SU-DHL-6 (cell line): ENCODE measurements at regions not wholly inside any gene's neighbourhood (a gene's known extent, or its start where the extent isn't known, plus 50 kb on each side); places are given as distances from the start of the nearest gene placed in this dataset.
"Not testable (repeated sequence)": the region's sequence is repeated elsewhere in the genome, so short reads cannot be mapped to it uniquely, and the experiment has no call there.

Source experiments
- H2AFZ ChIP-seq: fragments of 200-600 bp; sonication (generic); 2 replicates; pipeline ENCODE4 v1.6.1; 2014; ENCODE audit warnings: low read depth, mild to moderate bottlenecking, moderate library complexity, mixed read lengths, antibody characterized with exemption, low read length; ENCODE audit not compliant: severe bottlenecking
- H3F3A ChIP-seq: fragments of 200-600 bp; shearing (Covaris generic); 2 replicates; pipeline ENCODE4 v1.6.0; 2016; ENCODE audit warnings: antibody characterized with exemption, mild to moderate bottlenecking; ENCODE audit not compliant: insufficient read depth
- H3K27ac ChIP-seq: fragments of 200-600 bp; sonication (generic); 2 replicates; pipeline ENCODE4 v1.5.1; 2016; ENCODE audit warnings: low read depth, mild to moderate bottlenecking, low read length, moderate library complexity, mixed read lengths
- H3K27me3 ChIP-seq: fragments of 200-600 bp; sonication (generic), shearing (Covaris generic); 2 replicates; pipeline ENCODE4 v1.6.0; 2014; ENCODE audit warnings: mild to moderate bottlenecking, low read length
- H3K36me3 ChIP-seq: fragments of 200-600 bp; sonication (generic); 2 replicates; pipeline ENCODE4 v1.6.1; 2014; ENCODE audit warnings: mild to moderate bottlenecking, low read length, mixed read lengths
- H3K4me2 ChIP-seq: fragments of 300-600, 200-600 bp; shearing (Covaris generic), sonication (generic); 2 replicates; pipeline ENCODE4 v1.6.0; 2014; ENCODE audit warnings: low read length, low read depth, mild to moderate bottlenecking; ENCODE audit not compliant: poor library complexity, severe bottlenecking
- H3K4me3 ChIP-seq: fragments of 200-600 bp; sonication (generic); 2 replicates; pipeline ENCODE4 v1.5.1; 2014; ENCODE audit warnings: antibody characterized with exemption, low read length, mild to moderate bottlenecking, mixed read lengths; ENCODE audit not compliant: insufficient read depth, poor library complexity, severe bottlenecking
- H3K79me2 ChIP-seq: fragments of 200-600 bp; sonication (generic); 2 replicates; pipeline ENCODE4 v1.6.1; 2014; ENCODE audit warnings: mild to moderate bottlenecking, low read length, moderate library complexity; ENCODE audit not compliant: insufficient read depth
- H3K9ac ChIP-seq: fragments of 200-600 bp; sonication (generic); 2 replicates; pipeline ENCODE4 v1.7.0; 2014; ENCODE audit warnings: mild to moderate bottlenecking, low read length
- H3K9me2 ChIP-seq: fragments of 200-600 bp; sonication (generic); replicated peaks from 2 replicates; pipeline ENCODE4 v1.6.1; 2014; ENCODE audit warnings: low read length; ENCODE audit not compliant: insufficient read depth
- H3K9me3 ChIP-seq: fragments of 200-600 bp; sonication (generic); 2 replicates; pipeline ENCODE4 v1.6.1; 2014; ENCODE audit warnings: low read length, mixed read lengths; ENCODE audit not compliant: insufficient read depth
- H4K20me1 ChIP-seq: fragments of 200-600 bp; sonication (generic); 2 replicates; pipeline ENCODE4 v1.6.1; 2014; ENCODE audit warnings: low read depth, mild to moderate bottlenecking, antibody characterized with exemption, low read length, moderate library complexity, mixed read lengths
- EZH2phosphoT487 ChIP-seq: fragments of 200-600 bp; sonication (generic), shearing (Covaris generic); conservative IDR thresholded peaks from 2 replicates; pipeline ENCODE4 v1.6.1; 2018; ENCODE audit warnings: mild to moderate bottlenecking, antibody characterized with exemption, low read length, moderate library complexity, mixed read lengths
- TF ChIP-seq, protein P1 (sequence below): fragments of 200-600 bp; sonication (generic); IDR thresholded peaks from one replicate; pipeline ENCODE4 v1.5.1; 2017; ENCODE audit warnings: antibody characterized with exemption, mild to moderate bottlenecking, low read length, moderate library complexity; ENCODE audit not compliant: insufficient read depth, poor library complexity, severe bottlenecking

- no peak overlapping the region for H3K4me3 ChIP-seq
- H4K20me1 ChIP-seq = no peaks in the 10 kb centered on the region
- H3K27ac ChIP-seq = no peak overlapping the region
- H3K4me2 ChIP-seq = no peak overlapping the region
- H3K9ac ChIP-seq = no peak overlapping the region
- H2AFZ ChIP-seq = no peak overlapping the region
- H3K79me2 ChIP-seq = no peaks in the 10 kb centered on the region
- no peaks in the 10 kb centered on the region for H3K27me3 ChIP-seq
- H3K36me3 ChIP-seq = no peaks in the 10 kb centered on the region
- no peak for TF ChIP-seq EZH2phosphoT487
- TF ChIP-seq, protein P1, sequence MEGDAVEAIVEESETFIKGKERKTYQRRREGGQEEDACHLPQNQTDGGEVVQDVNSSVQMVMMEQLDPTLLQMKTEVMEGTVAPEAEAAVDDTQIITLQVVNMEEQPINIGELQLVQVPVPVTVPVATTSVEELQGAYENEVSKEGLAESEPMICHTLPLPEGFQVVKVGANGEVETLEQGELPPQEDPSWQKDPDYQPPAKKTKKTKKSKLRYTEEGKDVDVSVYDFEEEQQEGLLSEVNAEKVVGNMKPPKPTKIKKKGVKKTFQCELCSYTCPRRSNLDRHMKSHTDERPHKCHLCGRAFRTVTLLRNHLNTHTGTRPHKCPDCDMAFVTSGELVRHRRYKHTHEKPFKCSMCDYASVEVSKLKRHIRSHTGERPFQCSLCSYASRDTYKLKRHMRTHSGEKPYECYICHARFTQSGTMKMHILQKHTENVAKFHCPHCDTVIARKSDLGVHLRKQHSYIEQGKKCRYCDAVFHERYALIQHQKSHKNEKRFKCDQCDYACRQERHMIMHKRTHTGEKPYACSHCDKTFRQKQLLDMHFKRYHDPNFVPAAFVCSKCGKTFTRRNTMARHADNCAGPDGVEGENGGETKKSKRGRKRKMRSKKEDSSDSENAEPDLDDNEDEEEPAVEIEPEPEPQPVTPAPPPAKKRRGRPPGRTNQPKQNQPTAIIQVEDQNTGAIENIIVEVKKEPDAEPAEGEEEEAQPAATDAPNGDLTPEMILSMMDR = no peak
- H3K9me3 ChIP-seq = no peaks in the 10 kb centered on the region
- no peaks in the 10 kb centered on the region for H3K9me2 ChIP-seq
- H3F3A ChIP-seq = no peaks in the 10 kb centered on the region
Observed at GRCh38 chr5:12093586-12093985, 189.3 kb upstream of the CTNND2 start.

DNA sequence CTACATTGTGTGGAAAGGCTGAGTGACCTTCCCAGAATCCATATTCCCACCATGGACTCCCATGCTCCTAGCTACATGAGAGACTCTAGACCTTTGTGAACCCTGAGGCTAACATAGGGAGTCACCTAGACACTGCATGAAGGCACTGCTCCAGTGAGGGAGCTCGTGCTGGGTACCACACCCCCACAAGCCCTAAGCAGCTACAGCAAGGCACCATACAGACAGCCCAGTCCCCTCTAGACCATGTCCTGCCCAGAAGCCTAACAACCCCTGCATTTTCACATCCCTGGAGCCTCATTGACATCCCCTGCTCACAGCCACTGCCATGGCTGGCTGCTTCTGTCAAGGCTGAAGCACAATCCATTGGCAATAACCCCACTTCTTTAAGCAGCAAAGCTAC lies 176.5 kb upstream of the CTNND2 start:
- H3K79me2 ChIP-seq = no peaks in the 10 kb centered on the region
- H2AFZ ChIP-seq = no peak overlapping the region
- H3K9ac ChIP-seq = no peak overlapping the region
- H4K20me1 ChIP-seq = no peaks in the 10 kb centered on the region
- TF ChIP-seq, protein P1 = no peak
- no peak for TF ChIP-seq EZH2phosphoT487
- H3K4me3 ChIP-seq = no peak overlapping the region
- H3K27ac ChIP-seq = no peak overlapping the region
- no peaks in the 10 kb centered on the region for H3K36me3 ChIP-seq
- H3K27me3 ChIP-seq = no peaks in the 10 kb centered on the region
- no peak overlapping the region for H3K4me2 ChIP-seq
- no peaks in the 10 kb centered on the region for H3K9me3 ChIP-seq
- H3K9me2 ChIP-seq = no peaks in the 10 kb centered on the region
- H3F3A ChIP-seq = no peaks in the 10 kb centered on the region

GRCh38 chr5:12078286-12078685 lies 174.0 kb upstream of the CTNND2 start:
- not testable (repeated sequence) for H3K36me3 ChIP-seq, H2AFZ ChIP-seq, H3K27me3 ChIP-seq, H3F3A ChIP-seq, H3K9me3 ChIP-seq, H3K4me2 ChIP-seq, H3K4me3 ChIP-seq, H3K9me2 ChIP-seq, H4K20me1 ChIP-seq, H3K27ac ChIP-seq, H3K9ac ChIP-seq, H3K79me2 ChIP-seq

GRCh38 chr5:12073426-12073825 lies 169.2 kb upstream of the CTNND2 start:
- no peaks in the 10 kb centered on the region for H4K20me1 ChIP-seq

More at GRCh38 chr5:12073426-12073825, 169.2 kb upstream of the CTNND2 start:
- Histone ChIP-seq H3K27me3 (no peaks in the 10 kb centered on the region), H3F3A (no peaks in the 10 kb centered on the region), H3K9me3 (no peaks in the 10 kb centered on the region), H3K4me3 (no peak overlapping the region), H3K9me2 (no peaks in the 10 kb centered on the region), H2AFZ (no peak overlapping the region), H3K79me2 (no peaks in the 10 kb centered on the region), H3K27ac (no peak overlapping the region), H3K4me2 (no peak overlapping the region), H3K9ac (no peak overlapping the region), H3K36me3 (no peaks in the 10 kb centered on the region)
- TF ChIP-seq EZH2phosphoT487 = no peak
- TF ChIP-seq, protein P1 = no peak
